ENCODE measurements at regions not wholly inside any gene's neighbourhood (a gene's known extent, or its start where the extent isn't known, plus 50 kb on each side); places are given as distances from the start of the nearest gene placed in this dataset.

DNA sequence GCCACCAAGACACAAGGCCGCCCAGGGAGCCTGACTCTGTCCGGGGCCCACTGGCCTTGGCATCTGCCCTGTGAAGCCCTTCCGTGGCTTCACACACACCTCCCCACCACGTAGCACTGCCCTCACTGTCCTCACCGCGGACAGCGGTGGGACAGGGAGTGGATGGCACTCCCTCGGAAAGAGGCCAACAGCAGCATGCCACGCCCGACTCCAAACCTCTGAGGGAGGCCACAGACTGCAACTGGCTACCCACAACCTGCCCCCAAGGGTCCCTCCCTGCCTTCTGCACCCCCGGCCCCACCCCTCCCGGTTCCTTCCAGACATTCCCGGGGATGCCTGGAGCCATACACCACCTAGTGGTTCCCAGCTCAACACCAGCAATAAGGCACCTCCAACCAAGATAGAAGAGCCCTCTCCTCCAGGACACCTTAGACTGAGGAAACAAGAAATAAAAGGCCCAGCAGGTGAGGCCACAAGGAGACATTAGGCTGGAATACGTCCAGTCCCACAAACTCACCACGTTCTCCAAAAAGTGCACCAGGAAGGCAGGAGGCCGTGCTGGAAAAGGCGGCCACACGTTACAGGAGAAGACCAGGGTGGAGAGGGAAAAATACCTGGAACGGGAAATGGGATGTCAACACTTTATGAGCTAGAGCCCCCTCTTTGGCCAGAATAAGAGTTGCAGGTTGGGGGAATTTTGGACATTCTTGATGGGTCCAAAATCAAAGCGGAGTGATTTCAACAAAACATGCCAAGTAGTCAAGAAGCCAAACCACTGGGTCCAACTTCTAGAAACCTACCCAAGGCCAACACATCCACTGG lies 310.0 kb downstream of the SOX9 start:
- no peak for ATAC-seq (ENCODE audit: insufficient read depth, low FRiP score)
- 84 to 86% methylated on average over 19 to 20 of the region's 20 CpGs for WGBS, 2 donors
- no peak for DNase-seq

DNA sequence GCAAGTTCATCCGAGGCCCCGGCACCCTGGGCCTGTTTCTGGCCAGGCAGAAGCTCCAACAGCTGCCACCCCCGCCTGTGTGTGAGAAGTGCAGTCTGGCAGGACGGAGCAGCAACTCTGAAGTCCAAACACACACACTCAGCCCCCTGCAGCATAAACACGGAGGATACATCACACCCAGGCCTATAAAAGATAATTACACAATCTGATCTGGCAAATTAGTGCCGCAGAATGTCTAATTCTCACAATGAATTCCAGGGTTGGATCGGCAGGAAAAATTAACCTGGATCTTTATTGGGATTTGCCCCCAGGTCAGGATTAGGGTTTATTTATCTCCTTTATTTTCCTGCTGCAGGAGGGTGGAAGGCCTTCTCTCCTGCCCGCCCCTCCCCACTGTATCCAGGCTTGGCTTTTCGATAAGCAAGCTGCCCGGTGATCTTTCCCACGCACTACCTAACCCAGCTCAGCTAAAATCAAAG lies 311.4 kb downstream of the SOX9 start:
- H3K9ac ChIP-seq (ENCODE audit: insufficient read depth in 1 of 2, low read length in 2 of 2) = no peak overlapping the region
- no peak overlapping the region for H3K4me3 ChIP-seq
- no peak overlapping the region for H3K27ac ChIP-seq (ENCODE audit: low read depth in 1 of 2, low read length in 1 of 2)
- no peaks in the 10 kb centered on the region for H3K9me3 ChIP-seq (ENCODE audit: control insufficient read depth in 4 of 4, insufficient read depth in 3 of 4, low read length in 3 of 4)
- 63 to 73% methylated on average over 11 of the region's 11 CpGs for WGBS, 2 donors
- H3K4me1 ChIP-seq (ENCODE audit: control insufficient read depth in 5 of 5, insufficient read depth in 5 of 5, low read length in 5 of 5) = peaks cover 0 to 11% (median 0%) of the 10 kb centered on the region in 5 donors
- H3K36me3 ChIP-seq (ENCODE audit: control insufficient read depth in 4 of 4, insufficient read depth in 4 of 4, low read length in 4 of 4) = no peaks in the 10 kb centered on the region
- ATAC-seq (ENCODE audit: insufficient read depth, low FRiP score) (no peak), DNase-seq (peak; percentile 59 to 74 (median 66))
- TF ChIP-seq, protein P1, sequence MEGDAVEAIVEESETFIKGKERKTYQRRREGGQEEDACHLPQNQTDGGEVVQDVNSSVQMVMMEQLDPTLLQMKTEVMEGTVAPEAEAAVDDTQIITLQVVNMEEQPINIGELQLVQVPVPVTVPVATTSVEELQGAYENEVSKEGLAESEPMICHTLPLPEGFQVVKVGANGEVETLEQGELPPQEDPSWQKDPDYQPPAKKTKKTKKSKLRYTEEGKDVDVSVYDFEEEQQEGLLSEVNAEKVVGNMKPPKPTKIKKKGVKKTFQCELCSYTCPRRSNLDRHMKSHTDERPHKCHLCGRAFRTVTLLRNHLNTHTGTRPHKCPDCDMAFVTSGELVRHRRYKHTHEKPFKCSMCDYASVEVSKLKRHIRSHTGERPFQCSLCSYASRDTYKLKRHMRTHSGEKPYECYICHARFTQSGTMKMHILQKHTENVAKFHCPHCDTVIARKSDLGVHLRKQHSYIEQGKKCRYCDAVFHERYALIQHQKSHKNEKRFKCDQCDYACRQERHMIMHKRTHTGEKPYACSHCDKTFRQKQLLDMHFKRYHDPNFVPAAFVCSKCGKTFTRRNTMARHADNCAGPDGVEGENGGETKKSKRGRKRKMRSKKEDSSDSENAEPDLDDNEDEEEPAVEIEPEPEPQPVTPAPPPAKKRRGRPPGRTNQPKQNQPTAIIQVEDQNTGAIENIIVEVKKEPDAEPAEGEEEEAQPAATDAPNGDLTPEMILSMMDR (IDR thresholded peaks at IDR 0.05; ENCODE audit: control extremely low read depth, extremely low read depth) = no peak
- H3K27me3 ChIP-seq (ENCODE audit: control insufficient read depth in 3 of 3, insufficient read depth in 3 of 3, low read length in 2 of 3) = no peaks in the 10 kb centered on the region

More for the DNA sequence above, 310.0 kb downstream of the SOX9 start:
- H3K27me3 ChIP-seq (ENCODE audit: control insufficient read depth in 3 of 3, insufficient read depth in 3 of 3, low read length in 2 of 3) = no peaks in the 10 kb centered on the region
- H3K4me1 ChIP-seq (ENCODE audit: control insufficient read depth in 5 of 5, insufficient read depth in 5 of 5, low read length in 5 of 5) = peaks cover 0 to 11% (median 0%) of the 10 kb centered on the region in 5 donors
- H3K36me3 ChIP-seq (ENCODE audit: control insufficient read depth in 4 of 4, insufficient read depth in 4 of 4, low read length in 4 of 4) = no peaks in the 10 kb centered on the region
- no peak overlapping the region for H3K4me3 ChIP-seq
- TF ChIP-seq, protein P1 (IDR thresholded peaks at IDR 0.05; ENCODE audit: control extremely low read depth, extremely low read depth) = no peak
- no peak overlapping the region for H3K27ac ChIP-seq (ENCODE audit: low read depth in 1 of 2, low read length in 1 of 2)
- H3K9ac ChIP-seq (ENCODE audit: insufficient read depth in 1 of 2, low read length in 2 of 2) = no peak overlapping the region
- H3K9me3 ChIP-seq (ENCODE audit: control insufficient read depth in 4 of 4, insufficient read depth in 3 of 4, low read length in 3 of 4) = no peaks in the 10 kb centered on the region

DNA sequence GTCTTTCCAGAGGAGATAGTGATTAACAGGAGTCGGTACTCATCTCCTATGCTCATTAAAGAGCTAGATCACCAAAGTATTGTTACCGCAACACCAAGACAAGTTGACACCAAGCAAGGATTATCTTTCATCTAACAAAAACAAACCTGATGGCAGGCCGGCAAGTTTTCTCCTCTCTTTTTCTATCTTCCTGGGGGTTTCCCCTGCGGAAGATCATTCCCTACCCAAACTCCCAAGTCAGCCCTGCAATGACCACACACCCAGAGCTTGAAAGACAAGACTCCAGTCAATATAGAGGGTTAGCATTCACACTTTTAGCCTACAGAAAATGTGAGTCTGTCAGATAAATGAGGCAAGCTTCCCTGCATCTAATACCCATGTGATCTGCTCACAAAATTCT lies 312.1 kb downstream of the SOX9 start:
- no peaks in the 10 kb centered on the region for H3K9me3 ChIP-seq (ENCODE audit: control insufficient read depth in 4 of 4, insufficient read depth in 3 of 4, low read length in 3 of 4)
- no peak overlapping the region for H3K27ac ChIP-seq (ENCODE audit: low read depth in 1 of 2, low read length in 1 of 2)
- peaks cover 0 to 11% (median 0%) of the 10 kb centered on the region in 5 donors for H3K4me1 ChIP-seq (ENCODE audit: control insufficient read depth in 5 of 5, insufficient read depth in 5 of 5, low read length in 5 of 5)
- H3K36me3 ChIP-seq (ENCODE audit: control insufficient read depth in 4 of 4, insufficient read depth in 4 of 4, low read length in 4 of 4) = no peaks in the 10 kb centered on the region
- TF ChIP-seq, protein P1 (IDR thresholded peaks at IDR 0.05; ENCODE audit: control extremely low read depth, extremely low read depth) = no peak
- H3K27me3 ChIP-seq (ENCODE audit: control insufficient read depth in 3 of 3, insufficient read depth in 3 of 3, low read length in 2 of 3) = no peaks in the 10 kb centered on the region
- no peak overlapping the region for H3K4me3 ChIP-seq
- no peak overlapping the region for H3K9ac ChIP-seq (ENCODE audit: insufficient read depth in 1 of 2, low read length in 2 of 2)
- ATAC-seq (ENCODE audit: insufficient read depth, low FRiP score) (no peak), DNase-seq (no peak)
- WGBS, 2 donors = 58 to 61% methylated on average over 4 of the region's 4 CpGs
